NT2/D1 (cell line): ENCODE measurements at regions not wholly inside any gene's neighbourhood (a gene's known extent, or its start where the extent isn't known, plus 50 kb on each side); places are given as distances from the start of the nearest gene placed in this dataset.

ENCODE experiments used
- SUZ12 ChIP-seq: IDR thresholded peaks from 2 replicates; pipeline ENCODE4 v1.6.1; 2011; ENCODE audit not compliant: insufficient read length, insufficient read depth; ENCODE audit errors: extremely low read depth
- ZNF274 ChIP-seq: IDR thresholded peaks from 2 replicates; pipeline ENCODE4 v1.6.1; 2011; ENCODE audit warnings: mild to moderate bottlenecking, low read depth, low read length

GRCh38 chr22:22755778-22756100 is 111.3 kb downstream of the GGTLC2 start:
- no peak for TF ChIP-seq SUZ12
- TF ChIP-seq ZNF274: no peak
